HG03575 (cell line): ENCODE measurements at regions not wholly inside any gene's neighbourhood (a gene's known extent, or its start where the extent isn't known, plus 50 kb on each side); places are given as distances from the start of the nearest gene placed in this dataset.
"Not testable (repeated sequence)": the region's sequence is repeated elsewhere in the genome, so short reads cannot be mapped to it uniquely, and the experiment has no call there.

Source experiments
- ATAC-seq: cut with Tn5 transposase; IDR thresholded peaks from one replicate; pipeline ENCODE4 v1.9.1; 2021; ENCODE audit not compliant: unreplicated experiment, insufficient number of reproducible peaks, low FRiP score; ENCODE audit errors: extremely low read depth

DNA sequence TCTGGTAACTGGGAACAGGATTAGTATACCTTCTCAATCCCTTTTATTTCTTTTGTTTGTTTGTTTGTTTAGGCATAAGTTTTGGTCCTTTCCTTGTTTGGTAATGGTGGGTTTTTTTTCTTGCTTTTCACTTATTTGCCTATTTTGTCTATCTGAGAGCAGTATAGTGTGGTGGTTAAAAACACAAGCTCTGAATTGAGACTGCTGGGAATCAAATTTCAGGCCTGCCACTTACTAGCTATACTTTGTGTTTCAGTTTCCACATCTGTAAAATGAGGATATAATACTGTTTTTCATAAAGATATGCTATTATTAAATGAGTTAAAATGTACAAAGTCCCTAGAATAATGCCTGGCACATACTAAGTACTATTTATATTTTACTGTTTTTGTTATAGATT lies 81.6 kb upstream of the IVNS1ABP start:
- ATAC-seq: no peak

DNA sequence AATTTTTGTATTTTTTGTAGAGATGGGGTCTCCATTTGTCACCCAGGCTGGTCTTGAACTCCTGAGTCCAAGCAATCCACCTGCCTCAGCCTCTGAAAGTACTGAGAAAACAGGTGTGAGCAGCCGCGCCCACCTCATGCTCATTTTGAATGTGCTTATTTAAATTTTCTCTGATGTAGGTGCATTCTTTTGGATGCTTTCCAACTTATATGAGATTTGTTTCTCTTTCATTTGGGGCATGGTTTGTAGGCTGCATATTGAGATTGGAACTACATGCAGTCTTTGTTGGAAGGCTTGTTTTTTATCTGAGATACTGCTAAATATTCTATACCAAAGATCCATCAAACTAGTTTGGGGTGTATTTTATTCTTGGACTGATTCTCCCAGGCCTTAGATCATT lies 81.0 kb upstream of the IVNS1ABP start:
- no peak for ATAC-seq

DNA sequence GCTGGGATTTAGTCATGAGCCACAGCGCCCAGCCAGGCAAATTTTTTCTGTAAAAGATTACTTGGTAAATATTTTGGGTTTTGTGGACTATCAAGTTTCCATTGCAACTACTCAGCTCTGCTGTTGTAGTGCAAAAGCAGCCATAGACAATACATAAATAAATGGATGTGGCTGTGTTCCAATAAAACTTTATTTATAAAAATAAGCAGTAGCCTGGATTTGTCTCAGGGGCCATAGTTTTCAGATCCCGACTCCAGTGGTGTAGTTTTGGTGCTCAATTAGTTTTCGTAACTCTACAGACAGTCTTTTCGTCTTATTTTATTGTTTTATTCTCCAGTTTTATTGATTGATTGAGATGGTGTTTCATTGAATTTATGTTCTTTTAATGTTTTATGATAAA lies 80.1 kb upstream of the IVNS1ABP start:
- no peak for ATAC-seq

DNA sequence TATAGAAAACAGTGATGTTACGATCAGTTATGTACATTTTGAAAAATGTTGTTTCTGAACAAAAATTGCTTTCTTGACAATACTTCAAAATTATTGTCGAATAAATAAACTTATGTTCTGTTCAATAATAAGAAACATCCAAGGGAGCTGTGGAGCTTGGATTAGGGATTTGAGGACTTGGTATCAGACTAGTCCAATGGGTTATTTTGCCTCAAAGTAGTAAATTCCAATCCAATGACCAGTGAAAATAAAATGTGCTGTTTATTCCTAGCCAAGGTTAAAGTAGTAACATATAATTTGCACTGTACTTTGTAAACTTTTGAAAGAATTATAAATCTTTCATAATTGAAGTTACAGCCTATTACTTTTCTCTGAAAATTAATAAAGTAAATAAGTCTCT lies 79.1 kb upstream of the IVNS1ABP start:
- no peak for ATAC-seq

DNA sequence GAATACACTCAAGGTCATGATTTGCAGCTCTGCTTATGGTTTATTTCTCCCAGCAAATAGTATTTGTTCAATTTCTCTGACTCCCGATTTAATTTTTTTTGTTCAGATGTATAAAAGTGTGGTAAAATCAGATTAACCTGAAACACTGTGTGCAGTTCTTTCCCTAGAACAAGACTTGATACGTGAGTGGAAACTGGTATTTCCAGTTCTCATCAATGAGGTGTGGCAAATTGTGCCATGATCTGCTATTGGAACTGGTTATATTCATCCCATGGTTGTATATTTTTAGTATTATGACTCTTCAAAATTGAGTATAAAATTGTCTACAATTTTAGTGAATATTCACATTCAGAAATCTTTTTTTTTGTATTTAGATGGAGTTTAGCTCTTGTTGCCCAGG lies 76.8 kb upstream of the IVNS1ABP start:
- no peak for ATAC-seq

DNA sequence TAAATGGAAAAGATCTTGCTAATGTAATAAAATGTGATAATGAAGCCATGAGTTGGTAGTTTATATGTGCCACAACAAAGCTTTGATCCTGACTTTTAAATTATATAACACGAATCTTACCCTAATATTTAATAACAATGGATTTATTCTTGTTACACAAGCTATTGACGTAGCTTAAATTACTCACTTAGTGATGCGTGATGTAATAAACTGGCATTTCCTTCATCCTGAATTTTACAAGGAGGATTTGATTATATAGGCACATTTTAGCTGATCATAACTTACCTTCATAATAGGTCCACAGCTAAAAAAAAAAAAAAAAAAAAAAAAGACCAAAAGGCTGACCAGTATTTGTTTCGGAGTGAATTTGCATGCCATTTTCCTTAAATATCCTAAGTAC lies 76.2 kb upstream of the IVNS1ABP start:
- no peak for ATAC-seq

DNA sequence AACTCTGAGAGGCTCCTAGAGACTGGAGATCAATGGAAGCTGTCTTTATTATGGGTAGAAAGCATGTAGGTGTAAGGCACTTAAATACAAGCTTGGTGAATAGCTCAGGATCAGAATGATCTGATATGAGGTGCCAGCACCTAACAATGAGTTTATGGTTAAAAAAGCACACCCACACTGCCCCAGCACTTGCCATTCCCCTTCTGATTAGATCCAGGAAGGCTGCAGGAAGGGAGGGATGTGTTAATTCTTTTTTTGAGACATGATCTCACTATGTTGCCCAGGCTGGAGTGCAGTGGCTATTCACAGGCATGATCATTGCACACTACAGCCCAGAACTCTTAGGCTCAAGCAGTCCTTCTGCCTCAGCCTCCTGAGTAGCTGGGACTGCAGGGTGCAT lies 71.8 kb upstream of the IVNS1ABP start:
- no peak for ATAC-seq

DNA sequence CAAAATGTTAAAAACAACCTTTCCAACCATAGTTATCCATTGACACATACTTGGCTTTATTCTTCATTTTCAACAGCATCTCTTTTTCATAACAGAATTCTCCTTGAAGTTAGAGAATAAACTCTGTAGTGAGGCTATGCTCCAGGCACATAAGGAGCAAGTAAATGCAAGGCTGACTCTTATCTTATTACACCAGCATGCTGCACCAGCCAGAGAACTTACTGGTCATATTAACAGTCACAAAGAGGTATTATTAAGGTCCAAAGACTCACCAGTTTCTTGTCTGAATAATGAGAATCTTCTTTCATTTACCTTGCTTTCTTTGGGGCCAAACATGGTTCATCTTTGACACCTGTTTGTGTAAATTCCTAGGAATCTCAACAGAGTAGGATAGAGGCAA lies 71.3 kb upstream of the IVNS1ABP start:
- no peak for ATAC-seq

DNA sequence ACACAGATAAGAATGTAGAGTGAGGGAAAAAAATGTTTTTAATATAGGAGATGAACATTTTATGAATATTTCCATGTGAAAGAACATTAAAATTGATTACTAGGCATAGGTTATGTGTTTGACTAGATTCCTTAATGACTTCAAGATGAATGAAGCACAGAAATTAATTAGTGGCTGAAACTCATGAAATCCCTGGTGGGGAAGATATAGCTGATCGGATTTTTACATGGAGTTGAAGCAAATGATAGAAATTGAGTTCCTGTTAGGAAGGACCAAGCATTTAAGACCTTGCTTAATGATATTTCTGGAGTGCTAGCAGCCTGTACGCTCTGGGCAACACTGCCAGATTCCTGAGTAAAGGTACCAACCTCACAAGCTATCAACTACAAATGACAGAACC lies 68.9 kb upstream of the IVNS1ABP start:
- ATAC-seq: no peak

DNA sequence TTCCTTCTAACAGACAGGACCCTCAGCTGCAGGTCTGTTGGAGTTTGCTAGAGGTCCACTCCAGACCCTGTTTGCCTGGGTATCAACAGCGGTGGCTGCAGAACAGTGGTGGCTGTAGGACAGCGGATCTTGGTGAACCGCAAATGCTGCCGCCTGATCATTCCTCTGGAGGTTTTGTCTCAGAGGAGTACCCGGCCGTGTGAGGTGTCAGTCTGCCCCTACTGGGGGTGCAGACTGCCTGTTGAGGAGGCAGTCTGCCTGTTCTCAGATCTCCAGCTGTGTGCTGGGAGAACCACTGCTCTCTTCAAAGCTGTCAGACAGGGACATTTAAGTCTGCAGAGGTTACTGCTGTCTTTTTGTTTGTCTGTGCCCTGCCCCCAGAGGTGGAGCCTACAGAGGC lies 66.8 kb upstream of the IVNS1ABP start:
- ATAC-seq: not testable (repeated sequence)

DNA sequence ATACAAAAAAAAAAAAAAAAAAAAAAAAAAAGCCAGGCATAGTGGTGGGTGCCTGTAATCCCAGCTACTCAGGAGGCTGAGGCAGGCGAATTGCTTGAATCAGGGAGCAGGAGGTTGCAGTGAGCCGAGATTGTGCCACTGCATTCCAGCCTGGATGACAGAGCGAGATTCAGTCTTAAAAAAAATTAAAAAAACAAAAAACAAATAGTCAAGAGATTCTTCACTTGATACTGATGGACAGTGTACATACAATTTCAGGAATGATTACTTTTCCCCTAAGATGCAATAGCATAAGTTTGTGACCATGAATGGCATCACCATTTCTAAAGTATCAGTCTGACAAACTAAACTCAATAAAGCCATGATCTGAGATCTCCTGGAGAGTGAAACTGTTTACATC lies 60.8 kb upstream of the IVNS1ABP start:
- no peak for ATAC-seq

DNA sequence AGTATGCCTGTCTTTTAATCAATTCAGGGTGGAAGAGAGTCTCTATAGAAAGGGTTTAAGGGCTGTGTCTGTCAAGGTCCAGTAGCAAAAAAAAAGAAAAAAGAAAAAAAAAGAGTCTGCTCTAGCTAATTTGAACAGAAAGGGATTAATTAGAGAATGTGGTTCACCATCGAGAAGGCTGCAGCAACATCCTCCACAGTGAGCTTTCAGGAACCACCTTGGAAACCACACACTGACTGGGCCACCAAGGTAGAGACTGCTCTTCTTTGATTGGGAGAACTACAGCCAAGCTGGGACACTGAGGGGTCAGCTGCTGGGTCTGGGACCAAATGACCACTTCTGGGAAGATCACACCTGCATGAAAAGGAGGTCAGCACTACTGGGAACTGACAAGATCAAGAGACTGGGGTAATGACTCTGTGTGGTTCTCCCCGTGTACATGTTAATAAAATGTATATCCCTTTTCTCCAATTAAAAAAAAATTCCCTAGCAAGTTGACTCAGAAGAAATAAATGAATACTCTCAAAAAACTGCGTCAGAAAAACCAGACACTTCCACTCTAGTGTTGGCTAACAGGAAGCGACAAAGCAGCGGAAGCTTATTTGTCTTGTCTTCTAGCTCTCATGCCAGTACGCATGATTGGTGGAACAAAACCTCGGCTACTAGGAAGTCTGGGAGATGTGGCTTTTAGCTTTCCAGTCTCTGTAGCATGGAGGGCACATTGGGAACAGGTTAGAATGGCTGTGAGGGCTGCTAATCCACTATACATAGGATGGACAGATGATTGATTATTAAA lies 60.0 kb upstream of the IVNS1ABP start:
- no peak for ATAC-seq

DNA sequence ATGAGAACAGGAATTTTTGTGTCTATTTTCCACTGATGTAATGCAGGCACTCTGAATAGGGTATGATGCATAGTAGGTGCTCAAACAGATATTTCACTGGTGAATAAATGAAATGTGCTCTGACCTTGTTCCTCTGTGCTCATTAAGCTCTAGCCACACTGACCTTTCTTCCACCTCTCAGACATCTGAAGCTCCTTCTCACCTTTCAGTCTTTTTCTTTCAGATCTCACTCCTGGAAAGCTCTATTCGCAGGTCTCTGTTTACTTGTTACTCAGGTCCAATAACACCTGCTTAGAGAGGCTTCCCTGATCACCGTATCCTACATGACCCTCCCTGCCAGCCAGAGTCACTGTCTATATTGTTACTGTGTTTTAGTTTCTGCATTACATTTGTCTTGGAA lies 59.2 kb upstream of the IVNS1ABP start:
- no peak for ATAC-seq

DNA sequence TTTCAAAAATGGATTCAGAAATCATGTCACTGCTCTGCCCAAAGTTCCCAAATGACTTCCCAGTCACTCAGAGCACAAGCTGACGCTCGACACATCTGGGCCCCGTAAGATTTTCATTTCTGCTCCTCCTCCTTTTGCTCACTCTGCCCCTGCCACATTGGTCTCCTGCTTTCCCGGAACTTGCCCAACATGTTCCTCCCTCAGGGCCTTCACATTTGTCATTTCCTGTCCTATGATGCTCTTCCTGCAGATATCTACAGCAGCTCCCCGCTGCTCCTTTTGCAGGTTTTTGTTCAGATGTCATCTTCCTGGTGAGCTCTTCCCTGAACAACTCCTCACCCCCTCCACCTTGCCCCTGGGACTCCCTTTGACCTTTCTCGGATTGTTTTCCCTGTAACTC lies 58.5 kb upstream of the IVNS1ABP start:
- ATAC-seq: no peak

DNA sequence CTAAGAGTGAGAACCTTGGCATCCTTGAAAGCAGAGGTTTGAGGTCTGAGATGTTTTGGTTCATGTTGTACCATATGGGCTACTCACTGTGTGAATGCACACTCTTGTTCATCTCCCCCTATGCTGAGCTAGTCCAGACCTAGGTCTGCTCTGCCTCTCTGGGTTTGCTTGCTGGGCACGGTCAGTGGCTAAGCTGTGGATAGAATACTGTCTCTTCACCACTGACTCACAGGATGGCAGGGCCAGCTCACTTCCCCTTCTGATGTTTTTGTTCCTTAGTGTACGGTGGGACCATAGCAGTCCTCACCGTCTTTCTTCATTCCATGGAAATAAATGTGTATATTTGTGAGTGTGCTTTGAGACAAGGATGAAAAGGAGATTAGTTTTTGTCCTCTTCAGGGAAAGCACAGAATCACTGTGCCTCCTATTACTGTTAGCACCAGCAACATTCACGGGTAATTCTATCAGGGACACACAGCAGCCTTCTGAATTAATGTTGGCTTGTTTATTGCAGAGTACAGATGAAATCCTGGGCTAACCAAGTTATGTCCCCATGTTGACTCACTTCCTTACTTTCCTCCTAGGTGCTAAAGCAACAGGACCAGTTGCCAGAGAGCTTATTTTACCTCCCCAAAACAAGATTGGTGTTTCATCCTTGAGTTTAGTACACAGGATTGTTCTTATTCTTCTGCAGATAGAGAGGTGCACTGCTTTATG lies 56.9 kb upstream of the IVNS1ABP start:
- no peak for ATAC-seq

DNA sequence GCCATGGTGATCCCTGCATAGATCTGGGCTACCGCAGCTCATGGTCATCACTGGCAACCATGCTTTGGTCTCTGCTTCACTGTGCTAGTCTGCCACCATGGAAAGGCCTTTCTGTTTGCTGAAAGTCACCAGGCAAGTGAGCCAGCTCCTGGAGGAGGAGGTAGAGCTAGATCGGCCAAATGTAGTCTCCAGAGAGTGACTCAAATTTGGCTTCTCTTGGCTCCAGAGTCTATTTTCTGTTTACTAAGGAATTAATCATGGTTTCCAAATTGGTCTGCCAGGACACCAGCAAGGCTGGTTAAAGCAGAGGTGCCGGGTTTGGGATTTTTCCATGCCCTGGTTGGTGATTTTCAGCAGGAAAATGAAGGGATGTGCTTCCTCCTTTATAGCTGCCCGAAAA lies 52.7 kb upstream of the IVNS1ABP start:
- ATAC-seq: no peak

DNA sequence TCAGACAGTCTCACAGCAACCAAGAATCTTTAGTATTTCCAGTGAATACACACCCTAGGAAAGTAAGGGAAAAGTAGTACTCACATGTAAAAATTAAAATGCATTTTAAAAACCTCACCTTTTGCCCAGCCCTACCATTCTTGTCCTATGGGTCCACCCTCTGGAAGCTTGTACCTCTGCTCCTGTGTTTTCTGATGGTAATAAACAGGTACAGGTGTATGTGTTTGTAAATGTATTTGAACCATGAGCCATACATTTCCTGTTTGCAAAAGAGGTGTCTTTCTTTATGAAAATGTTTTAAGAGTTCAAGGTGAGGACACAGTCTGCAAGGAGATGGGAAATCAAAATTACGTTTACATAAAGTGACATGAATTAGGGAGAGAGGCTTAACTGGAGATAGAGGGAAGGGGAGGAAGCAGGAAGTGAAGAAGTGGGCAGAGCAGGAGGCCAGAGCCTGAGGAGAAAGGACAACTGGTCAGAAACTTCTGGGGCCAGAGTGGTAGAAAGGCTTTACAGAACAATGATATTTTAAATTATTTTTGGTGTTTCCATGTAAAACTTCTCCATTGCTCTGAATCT lies 52.0 kb upstream of the IVNS1ABP start:
- no peak for ATAC-seq

DNA sequence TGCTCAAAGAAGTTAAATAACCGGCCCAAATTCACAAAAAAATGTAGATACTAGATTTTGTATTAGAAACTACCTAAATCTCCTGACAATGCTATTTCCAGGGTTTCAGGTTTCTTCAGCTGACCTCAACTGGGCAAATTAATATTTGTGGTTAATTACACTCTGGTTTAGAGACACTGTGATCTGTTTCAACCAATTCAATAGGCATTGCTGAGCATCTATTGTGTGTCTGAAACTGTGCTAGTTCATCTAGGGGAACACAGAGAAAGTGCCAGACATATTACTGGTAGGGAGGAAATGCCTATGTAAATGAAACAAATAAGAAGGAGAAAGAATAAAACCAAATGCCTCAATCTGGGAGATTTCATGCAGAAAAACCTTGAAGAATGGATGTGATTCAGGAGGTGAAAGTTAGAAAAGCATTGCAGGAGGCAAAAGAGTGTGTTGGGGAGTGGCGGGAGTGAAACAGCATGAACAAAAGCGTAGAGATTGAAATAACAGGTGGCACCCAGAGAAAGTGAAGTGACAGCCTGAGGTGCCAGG lies 51.3 kb upstream of the IVNS1ABP start:
- no peak for ATAC-seq

DNA sequence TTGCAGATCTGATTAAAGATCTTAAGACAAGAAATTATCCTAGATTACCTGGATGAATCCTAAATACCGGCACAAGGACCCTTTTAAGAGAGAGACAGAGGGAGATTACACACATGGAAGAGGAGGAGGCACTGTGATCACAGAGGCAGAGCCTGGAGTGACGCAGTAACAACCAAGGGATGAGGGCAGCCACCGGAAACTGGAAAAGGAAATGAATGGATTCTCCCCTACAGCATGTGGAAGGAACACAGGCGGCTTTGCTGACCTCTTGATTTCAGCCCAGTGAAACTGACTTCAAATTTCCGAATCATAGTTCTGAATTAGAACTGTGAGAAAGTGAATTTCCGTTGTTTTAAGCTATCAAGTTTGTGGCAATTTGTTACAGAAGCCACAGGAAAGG lies 50.2 kb upstream of the IVNS1ABP start:
- ATAC-seq: no peak
